ENCODE measurements at regions not wholly inside any gene's neighbourhood (a gene's known extent, or its start where the extent isn't known, plus 50 kb on each side); places are given as distances from the start of the nearest gene placed in this dataset.
"Not testable (repeated sequence)": the region's sequence is repeated elsewhere in the genome, so short reads cannot be mapped to it uniquely, and the experiment has no call there.

GRCh38 chr21:27382404-27382803, 415.5 kb upstream of the ADAMTS5 start:
- DNase-seq (ENCODE audit: low read depth in 2 of 2) = no peak

- no peak for DNase-seq (ENCODE audit: low read depth in 2 of 2)
Measured at GRCh38 chr21:27380303-27380702, 413.4 kb upstream of the ADAMTS5 start.

GRCh38 chr21:27379354-27379753, 412.5 kb upstream of the ADAMTS5 start:
- DNase-seq (ENCODE audit: low read depth in 2 of 2) = no peak

GRCh38 chr21:27372381-27372780, 405.5 kb upstream of the ADAMTS5 start:
- no peak for DNase-seq (ENCODE audit: low read depth in 2 of 2)

- DNase-seq (ENCODE audit: low read depth in 2 of 2) = no peak
Measured at GRCh38 chr21:27371975-27372331, 405.1 kb upstream of the ADAMTS5 start.

- no peak for DNase-seq (ENCODE audit: low read depth in 2 of 2)
Measured at GRCh38 chr21:27371115-27371974, 404.5 kb upstream of the ADAMTS5 start.

- no peak for DNase-seq (ENCODE audit: low read depth in 2 of 2)
Measured at GRCh38 chr21:27369978-27370571, 403.2 kb upstream of the ADAMTS5 start.

GRCh38 chr21:27369234-27369633, 402.3 kb upstream of the ADAMTS5 start:
- DNase-seq (ENCODE audit: low read depth in 2 of 2) = no peak

GRCh38 chr21:27366646-27367235, 399.9 kb upstream of the ADAMTS5 start:
- no peak for DNase-seq (ENCODE audit: low read depth in 2 of 2)

GRCh38 chr21:27366036-27366435, 399.1 kb upstream of the ADAMTS5 start:
- no peak for DNase-seq (ENCODE audit: low read depth in 2 of 2)

GRCh38 chr21:27365394-27365793, 398.5 kb upstream of the ADAMTS5 start:
- no peak for DNase-seq (ENCODE audit: low read depth in 2 of 2)

- no peak for DNase-seq (ENCODE audit: low read depth in 2 of 2)
Measured at GRCh38 chr21:27363719-27364477, 397.0 kb upstream of the ADAMTS5 start.

- DNase-seq (ENCODE audit: low read depth in 2 of 2) = no peak
Measured at GRCh38 chr21:27362249-27362648, 395.4 kb upstream of the ADAMTS5 start.

- DNase-seq (ENCODE audit: low read depth in 2 of 2) = no peak
Measured at GRCh38 chr21:27359141-27359540, 392.3 kb upstream of the ADAMTS5 start.

- no peak for DNase-seq (ENCODE audit: low read depth in 2 of 2)
Measured at GRCh38 chr21:27352885-27353284, 386.0 kb upstream of the ADAMTS5 start.

GRCh38 chr21:27346041-27346448, 379.2 kb upstream of the ADAMTS5 start:
- DNase-seq (ENCODE audit: low read depth in 2 of 2) = no peak

GRCh38 chr21:27339902-27340301, 373.0 kb upstream of the ADAMTS5 start:
- no peak for DNase-seq (ENCODE audit: low read depth in 2 of 2)

- not testable (repeated sequence) for DNase-seq (ENCODE audit: low read depth in 2 of 2)
Measured at GRCh38 chr21:27338007-27338406, 371.1 kb upstream of the ADAMTS5 start.

- DNase-seq (ENCODE audit: low read depth in 2 of 2) = no peak
Measured at GRCh38 chr21:27333096-27333495, 366.2 kb upstream of the ADAMTS5 start.

- no peak for DNase-seq (ENCODE audit: low read depth in 2 of 2)
Measured at GRCh38 chr21:27329255-27329851, 362.5 kb upstream of the ADAMTS5 start.

GRCh38 chr21:27326301-27326700, 359.4 kb upstream of the ADAMTS5 start:
- no peak for DNase-seq (ENCODE audit: low read depth in 2 of 2)

GRCh38 chr21:27323331-27323730, 356.4 kb upstream of the ADAMTS5 start:
- DNase-seq (ENCODE audit: low read depth in 2 of 2) = no peak

All from stimulated activated CD8-positive, alpha-beta memory T cell treated with anti-CD3 and anti-CD28 coated beads, Interleukin-15, amount 100 ng/mL, for 48 hours (primary cell).